ENCODE measurements at regions not wholly inside any gene's neighbourhood (a gene's known extent, or its start where the extent isn't known, plus 50 kb on each side); places are given as distances from the start of the nearest gene placed in this dataset.

DNA sequence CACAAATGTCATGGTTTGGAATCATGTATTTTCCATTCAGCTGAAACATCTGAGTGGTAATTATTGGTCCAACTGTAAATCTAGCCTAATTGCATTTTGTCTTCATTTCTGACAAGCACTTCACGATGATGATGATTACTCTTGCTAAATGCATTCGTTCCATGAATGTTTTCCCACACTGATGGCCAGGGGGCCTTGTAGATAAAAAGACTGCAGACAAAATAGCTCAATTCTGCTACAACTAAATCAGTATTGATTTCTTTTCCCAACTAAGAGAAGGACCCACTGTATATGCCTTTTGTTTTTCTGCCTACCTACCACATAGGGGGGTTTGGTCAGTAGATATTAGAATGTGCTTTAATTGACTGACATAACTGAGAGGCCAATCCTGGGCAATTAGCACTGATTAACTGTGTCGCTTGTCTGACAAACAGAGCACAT is 1351.3 kb upstream of the NUDT12 start:
- no peak overlapping the region for H3K9ac ChIP-seq (ENCODE audit: low read length)
- no peaks in the 10 kb centered on the region for H3K36me3 ChIP-seq (ENCODE audit: insufficient read depth, low read length)
- no peaks in the 10 kb centered on the region for H3F3A ChIP-seq (ENCODE audit: insufficient read depth, low read length)
- H3K4me1 ChIP-seq (ENCODE audit: insufficient read depth, low read length, severe bottlenecking), result no peaks in the 10 kb centered on the region
- H2AFZ ChIP-seq (ENCODE audit: low read length), result no peak overlapping the region
- H3K27me3 ChIP-seq (ENCODE audit: insufficient read depth, low read length), result no peaks in the 10 kb centered on the region
- H4K20me1 ChIP-seq (ENCODE audit: insufficient read depth, low read length), result no peaks in the 10 kb centered on the region
- no peaks in the 10 kb centered on the region for H3K9me2 ChIP-seq (ENCODE audit: low read depth, low read length)
- no peaks in the 10 kb centered on the region for H3K79me2 ChIP-seq (ENCODE audit: insufficient read depth, low read length)
- no peaks in the 10 kb centered on the region for H3K9me3 ChIP-seq (ENCODE audit: low read length)
- H3K27ac ChIP-seq (ENCODE audit: low read depth, low read length, poor library complexity, severe bottlenecking), result no peak overlapping the region
- H3K4me2 ChIP-seq (ENCODE audit: low read length), result no peak overlapping the region
- H3K4me3 ChIP-seq (ENCODE audit: low read depth, low read length, poor library complexity, severe bottlenecking), result no peak overlapping the region
- TF ChIP-seq EZH2 (IDR thresholded peaks at IDR 0.05; ENCODE audit: borderline replicate concordance, low read length), result no peak
- TF ChIP-seq, protein P1, sequence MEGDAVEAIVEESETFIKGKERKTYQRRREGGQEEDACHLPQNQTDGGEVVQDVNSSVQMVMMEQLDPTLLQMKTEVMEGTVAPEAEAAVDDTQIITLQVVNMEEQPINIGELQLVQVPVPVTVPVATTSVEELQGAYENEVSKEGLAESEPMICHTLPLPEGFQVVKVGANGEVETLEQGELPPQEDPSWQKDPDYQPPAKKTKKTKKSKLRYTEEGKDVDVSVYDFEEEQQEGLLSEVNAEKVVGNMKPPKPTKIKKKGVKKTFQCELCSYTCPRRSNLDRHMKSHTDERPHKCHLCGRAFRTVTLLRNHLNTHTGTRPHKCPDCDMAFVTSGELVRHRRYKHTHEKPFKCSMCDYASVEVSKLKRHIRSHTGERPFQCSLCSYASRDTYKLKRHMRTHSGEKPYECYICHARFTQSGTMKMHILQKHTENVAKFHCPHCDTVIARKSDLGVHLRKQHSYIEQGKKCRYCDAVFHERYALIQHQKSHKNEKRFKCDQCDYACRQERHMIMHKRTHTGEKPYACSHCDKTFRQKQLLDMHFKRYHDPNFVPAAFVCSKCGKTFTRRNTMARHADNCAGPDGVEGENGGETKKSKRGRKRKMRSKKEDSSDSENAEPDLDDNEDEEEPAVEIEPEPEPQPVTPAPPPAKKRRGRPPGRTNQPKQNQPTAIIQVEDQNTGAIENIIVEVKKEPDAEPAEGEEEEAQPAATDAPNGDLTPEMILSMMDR (IDR thresholded peaks at IDR 0.05; ENCODE audit: low read length), result no peak

GRCh38 chr5:104909803-104910202 is 1347.2 kb upstream of the NUDT12 start:
- Histone ChIP-seq H2AFZ (ENCODE audit: low read length) (no peak overlapping the region), H3K9ac (ENCODE audit: low read length) (no peak overlapping the region), H3K79me2 (ENCODE audit: insufficient read depth, low read length) (no peaks in the 10 kb centered on the region), H3K36me3 (ENCODE audit: insufficient read depth, low read length) (no peaks in the 10 kb centered on the region), H3K9me3 (ENCODE audit: low read length) (no peaks in the 10 kb centered on the region), H3K9me2 (ENCODE audit: low read depth, low read length) (no peaks in the 10 kb centered on the region), H3F3A (ENCODE audit: insufficient read depth, low read length) (no peaks in the 10 kb centered on the region), H3K27me3 (ENCODE audit: insufficient read depth, low read length) (no peaks in the 10 kb centered on the region), H3K4me2 (ENCODE audit: low read length) (no peak overlapping the region), H4K20me1 (ENCODE audit: insufficient read depth, low read length) (no peaks in the 10 kb centered on the region), H3K4me3 (ENCODE audit: low read depth, low read length, poor library complexity, severe bottlenecking) (no peak overlapping the region), H3K27ac (ENCODE audit: low read depth, low read length, poor library complexity, severe bottlenecking) (no peak overlapping the region), H3K4me1 (ENCODE audit: insufficient read depth, low read length, severe bottlenecking) (no peaks in the 10 kb centered on the region)
- no peak for TF ChIP-seq EZH2 (IDR thresholded peaks at IDR 0.05; ENCODE audit: borderline replicate concordance, low read length)
- TF ChIP-seq, protein P1 (IDR thresholded peaks at IDR 0.05; ENCODE audit: low read length), result no peak

GRCh38 chr5:104904561-104904960 is 1342.0 kb upstream of the NUDT12 start:
- Histone ChIP-seq H3K27me3 (ENCODE audit: insufficient read depth, low read length) (no peaks in the 10 kb centered on the region), H3K79me2 (ENCODE audit: insufficient read depth, low read length) (no peaks in the 10 kb centered on the region), H3K9ac (ENCODE audit: low read length) (no peak overlapping the region), H3K4me1 (ENCODE audit: insufficient read depth, low read length, severe bottlenecking) (no peaks in the 10 kb centered on the region), H3K36me3 (ENCODE audit: insufficient read depth, low read length) (no peaks in the 10 kb centered on the region), H3F3A (ENCODE audit: insufficient read depth, low read length) (no peaks in the 10 kb centered on the region), H3K9me2 (ENCODE audit: low read depth, low read length) (no peaks in the 10 kb centered on the region), H4K20me1 (ENCODE audit: insufficient read depth, low read length) (no peaks in the 10 kb centered on the region), H3K27ac (ENCODE audit: low read depth, low read length, poor library complexity, severe bottlenecking) (no peak overlapping the region), H2AFZ (ENCODE audit: low read length) (no peak overlapping the region), H3K9me3 (ENCODE audit: low read length) (no peaks in the 10 kb centered on the region), H3K4me2 (ENCODE audit: low read length) (no peak overlapping the region), H3K4me3 (ENCODE audit: low read depth, low read length, poor library complexity, severe bottlenecking) (no peak overlapping the region)
- TF ChIP-seq, protein P1 (IDR thresholded peaks at IDR 0.05; ENCODE audit: low read length), result no peak
- no peak for TF ChIP-seq EZH2 (IDR thresholded peaks at IDR 0.05; ENCODE audit: borderline replicate concordance, low read length)
